MM.1S (cell line): ENCODE measurements at regions not wholly inside any gene's neighbourhood (a gene's known extent, or its start where the extent isn't known, plus 50 kb on each side); places are given as distances from the start of the nearest gene placed in this dataset.

Experiments
- EZH2 ChIP-seq: fragments of 300-600 bp; sonication (generic); optimal IDR thresholded peaks from 2 replicates; pipeline ENCODE3; 2017; ENCODE audit warnings: low read depth, mild to moderate bottlenecking, antibody characterized with exemption, low read length, mixed read lengths
- TF ChIP-seq, protein P1 (sequence below): fragments of 300-600 bp; sonication (generic); IDR thresholded peaks from 2 replicates; pipeline ENCODE4 v1.5.1; 2016; ENCODE audit warnings: antibody characterized with exemption, low read length, mixed read lengths

DNA sequence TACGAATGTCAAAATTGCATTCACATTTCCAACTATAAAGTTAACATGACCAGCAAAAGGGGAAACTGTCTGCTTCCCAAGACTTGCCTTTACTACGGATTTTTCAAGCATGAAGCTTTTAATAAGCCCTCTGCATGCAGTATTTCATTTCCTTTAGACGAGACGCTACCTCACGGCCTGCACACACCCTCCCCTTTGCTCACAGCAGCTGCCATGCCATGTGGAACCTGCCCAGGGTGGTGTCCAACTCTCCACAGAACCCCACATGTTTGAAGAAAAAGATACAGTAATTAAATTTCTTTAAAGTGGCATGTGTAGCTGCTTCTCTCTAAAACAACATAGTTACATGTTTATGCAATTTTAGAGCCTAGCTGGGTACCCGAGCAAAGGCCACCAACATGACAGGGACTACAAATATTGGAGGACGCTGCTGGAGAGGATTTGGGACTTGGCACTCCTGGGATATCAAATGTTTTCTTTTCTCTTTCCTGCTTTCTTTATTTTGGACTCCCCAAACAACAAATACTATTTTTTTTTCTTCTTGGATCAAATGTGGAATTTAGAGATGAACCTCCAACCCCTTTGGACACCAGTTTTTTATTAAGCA, 256.9 kb upstream of the PCSK5 start:
- TF ChIP-seq, protein P1, sequence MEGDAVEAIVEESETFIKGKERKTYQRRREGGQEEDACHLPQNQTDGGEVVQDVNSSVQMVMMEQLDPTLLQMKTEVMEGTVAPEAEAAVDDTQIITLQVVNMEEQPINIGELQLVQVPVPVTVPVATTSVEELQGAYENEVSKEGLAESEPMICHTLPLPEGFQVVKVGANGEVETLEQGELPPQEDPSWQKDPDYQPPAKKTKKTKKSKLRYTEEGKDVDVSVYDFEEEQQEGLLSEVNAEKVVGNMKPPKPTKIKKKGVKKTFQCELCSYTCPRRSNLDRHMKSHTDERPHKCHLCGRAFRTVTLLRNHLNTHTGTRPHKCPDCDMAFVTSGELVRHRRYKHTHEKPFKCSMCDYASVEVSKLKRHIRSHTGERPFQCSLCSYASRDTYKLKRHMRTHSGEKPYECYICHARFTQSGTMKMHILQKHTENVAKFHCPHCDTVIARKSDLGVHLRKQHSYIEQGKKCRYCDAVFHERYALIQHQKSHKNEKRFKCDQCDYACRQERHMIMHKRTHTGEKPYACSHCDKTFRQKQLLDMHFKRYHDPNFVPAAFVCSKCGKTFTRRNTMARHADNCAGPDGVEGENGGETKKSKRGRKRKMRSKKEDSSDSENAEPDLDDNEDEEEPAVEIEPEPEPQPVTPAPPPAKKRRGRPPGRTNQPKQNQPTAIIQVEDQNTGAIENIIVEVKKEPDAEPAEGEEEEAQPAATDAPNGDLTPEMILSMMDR: no peak
- TF ChIP-seq EZH2: no peak
